SU-DHL-6 (cell line): ENCODE measurements at regions not wholly inside any gene's neighbourhood (a gene's known extent, or its start where the extent isn't known, plus 50 kb on each side); places are given as distances from the start of the nearest gene placed in this dataset.

Experiments used
- H2AFZ ChIP-seq: fragments of 200-600 bp; sonication (generic); 2 replicates; pipeline ENCODE4 v1.6.1; 2014; ENCODE audit warnings: low read depth, mild to moderate bottlenecking, moderate library complexity, mixed read lengths, antibody characterized with exemption, low read length; ENCODE audit not compliant: severe bottlenecking
- H3F3A ChIP-seq: fragments of 200-600 bp; shearing (Covaris generic); 2 replicates; pipeline ENCODE4 v1.6.0; 2016; ENCODE audit warnings: antibody characterized with exemption, mild to moderate bottlenecking; ENCODE audit not compliant: insufficient read depth
- H3K27ac ChIP-seq: fragments of 200-600 bp; sonication (generic); 2 replicates; pipeline ENCODE4 v1.5.1; 2016; ENCODE audit warnings: low read depth, mild to moderate bottlenecking, low read length, moderate library complexity, mixed read lengths
- H3K27me3 ChIP-seq: fragments of 200-600 bp; sonication (generic), shearing (Covaris generic); 2 replicates; pipeline ENCODE4 v1.6.0; 2014; ENCODE audit warnings: mild to moderate bottlenecking, low read length
- H3K36me3 ChIP-seq: fragments of 200-600 bp; sonication (generic); 2 replicates; pipeline ENCODE4 v1.6.1; 2014; ENCODE audit warnings: mild to moderate bottlenecking, low read length, mixed read lengths
- H3K4me2 ChIP-seq: fragments of 300-600, 200-600 bp; shearing (Covaris generic), sonication (generic); 2 replicates; pipeline ENCODE4 v1.6.0; 2014; ENCODE audit warnings: low read length, low read depth, mild to moderate bottlenecking; ENCODE audit not compliant: poor library complexity, severe bottlenecking
- H3K4me3 ChIP-seq: fragments of 200-600 bp; sonication (generic); 2 replicates; pipeline ENCODE4 v1.5.1; 2014; ENCODE audit warnings: antibody characterized with exemption, low read length, mild to moderate bottlenecking, mixed read lengths; ENCODE audit not compliant: insufficient read depth, poor library complexity, severe bottlenecking
- H3K79me2 ChIP-seq: fragments of 200-600 bp; sonication (generic); 2 replicates; pipeline ENCODE4 v1.6.1; 2014; ENCODE audit warnings: mild to moderate bottlenecking, low read length, moderate library complexity; ENCODE audit not compliant: insufficient read depth
- H3K9ac ChIP-seq: fragments of 200-600 bp; sonication (generic); 2 replicates; pipeline ENCODE4 v1.7.0; 2014; ENCODE audit warnings: mild to moderate bottlenecking, low read length
- H3K9me2 ChIP-seq: fragments of 200-600 bp; sonication (generic); replicated peaks from 2 replicates; pipeline ENCODE4 v1.6.1; 2014; ENCODE audit warnings: low read length; ENCODE audit not compliant: insufficient read depth
- H3K9me3 ChIP-seq: fragments of 200-600 bp; sonication (generic); 2 replicates; pipeline ENCODE4 v1.6.1; 2014; ENCODE audit warnings: low read length, mixed read lengths; ENCODE audit not compliant: insufficient read depth
- H4K20me1 ChIP-seq: fragments of 200-600 bp; sonication (generic); 2 replicates; pipeline ENCODE4 v1.6.1; 2014; ENCODE audit warnings: low read depth, mild to moderate bottlenecking, antibody characterized with exemption, low read length, moderate library complexity, mixed read lengths
- CTCF ChIP-seq: fragments of 200-600 bp; sonication (generic); IDR thresholded peaks from one replicate; pipeline ENCODE4 v1.5.1; 2017; ENCODE audit warnings: antibody characterized with exemption, mild to moderate bottlenecking, low read length, moderate library complexity; ENCODE audit not compliant: insufficient read depth, poor library complexity, severe bottlenecking
- EZH2phosphoT487 ChIP-seq: fragments of 200-600 bp; sonication (generic), shearing (Covaris generic); conservative IDR thresholded peaks from 2 replicates; pipeline ENCODE4 v1.6.1; 2018; ENCODE audit warnings: mild to moderate bottlenecking, antibody characterized with exemption, low read length, moderate library complexity, mixed read lengths

- H3K4me3 ChIP-seq, result no peak overlapping the region
- no peaks in the 10 kb centered on the region for H3K9me3 ChIP-seq
- H3K9me2 ChIP-seq, result no peaks in the 10 kb centered on the region
- H3F3A ChIP-seq, result no peaks in the 10 kb centered on the region
- no peak overlapping the region for H2AFZ ChIP-seq
- H4K20me1 ChIP-seq, result no peaks in the 10 kb centered on the region
- H3K27me3 ChIP-seq, result no peaks in the 10 kb centered on the region
- no peaks in the 10 kb centered on the region for H3K79me2 ChIP-seq
- no peak overlapping the region for H3K27ac ChIP-seq
- H3K9ac ChIP-seq, result no peak overlapping the region
- TF ChIP-seq CTCF (no peak), EZH2phosphoT487 (no peak)
- H3K36me3 ChIP-seq, result no peaks in the 10 kb centered on the region
- no peak overlapping the region for H3K4me2 ChIP-seq
Observed at GRCh38 chr14:97149775-97150174, 352.6 kb downstream of the VRK1 start.

GRCh38 chr14:97153527-97153926, 356.3 kb downstream of the VRK1 start:
- Histone ChIP-seq H3K79me2 (no peaks in the 10 kb centered on the region), H3K36me3 (no peaks in the 10 kb centered on the region), H3K4me2 (no peak overlapping the region), H3F3A (no peaks in the 10 kb centered on the region), H3K9me2 (no peaks in the 10 kb centered on the region), H3K9ac (no peak overlapping the region), H2AFZ (no peak overlapping the region), H3K27me3 (no peaks in the 10 kb centered on the region), H3K9me3 (no peaks in the 10 kb centered on the region), H4K20me1 (no peaks in the 10 kb centered on the region), H3K4me3 (no peak overlapping the region), H3K27ac (no peak overlapping the region)
- TF ChIP-seq EZH2phosphoT487, result no peak
- no peak for TF ChIP-seq CTCF

GRCh38 chr14:97155320-97155719, 358.1 kb downstream of the VRK1 start:
- H3K9me2 ChIP-seq, result no peaks in the 10 kb centered on the region
- H3K27me3 ChIP-seq, result no peaks in the 10 kb centered on the region
- H3K9ac ChIP-seq, result no peak overlapping the region
- H3F3A ChIP-seq, result no peaks in the 10 kb centered on the region
- TF ChIP-seq CTCF, result no peak
- TF ChIP-seq EZH2phosphoT487, result no peak
- no peak overlapping the region for H3K4me2 ChIP-seq
- H4K20me1 ChIP-seq, result no peaks in the 10 kb centered on the region
- no peak overlapping the region for H2AFZ ChIP-seq
- peaks cover 4% of the 10 kb centered on the region; the same call in 1 of the 2 replicates for H3K9me3 ChIP-seq
- no peaks in the 10 kb centered on the region for H3K36me3 ChIP-seq
- no peaks in the 10 kb centered on the region for H3K79me2 ChIP-seq
- no peak overlapping the region for H3K27ac ChIP-seq
- no peak overlapping the region for H3K4me3 ChIP-seq

- no peak overlapping the region for H2AFZ ChIP-seq
- H3K79me2 ChIP-seq, result no peaks in the 10 kb centered on the region
- H3K9me3 ChIP-seq, result peaks cover 4% of the 10 kb centered on the region; the same call in 1 of the 2 replicates
- no peaks in the 10 kb centered on the region for H3K27me3 ChIP-seq
- TF ChIP-seq CTCF, result no peak
- TF ChIP-seq EZH2phosphoT487, result no peak
- H4K20me1 ChIP-seq, result no peaks in the 10 kb centered on the region
- H3K9me2 ChIP-seq, result no peaks in the 10 kb centered on the region
- no peaks in the 10 kb centered on the region for H3K36me3 ChIP-seq
- no peaks in the 10 kb centered on the region for H3F3A ChIP-seq
- no peak overlapping the region for H3K9ac ChIP-seq
- H3K27ac ChIP-seq, result no peak overlapping the region
- H3K4me3 ChIP-seq, result no peak overlapping the region
- no peak overlapping the region for H3K4me2 ChIP-seq
Observed at GRCh38 chr14:97155814-97156213, 358.6 kb downstream of the VRK1 start.
